GM23338 (cell line): ENCODE measurements at regions not wholly inside any gene's neighbourhood (a gene's known extent, or its start where the extent isn't known, plus 50 kb on each side); places are given as distances from the start of the nearest gene placed in this dataset.

ENCODE experiments used
- ATAC-seq: fragments of 200-7000 bp; cut with Tn5 transposase; 3 replicates; pipeline ENCODE4 v1.9.1; 2020
- DNase-seq: peaks from one replicate; pipeline ENCODE4 v3.0.0-alpha.2; 2015; ENCODE audit warnings: low spot score
- H2AFZ ChIP-seq: fragments of 200-600 bp; sonication (generic); 2 replicates; pipeline ENCODE4 v1.8.0; 2016; ENCODE audit warnings: antibody characterized with exemption, mild to moderate bottlenecking, moderate library complexity
- H3F3A ChIP-seq: fragments of 200-600 bp; sonication (generic); replicated peaks from 2 replicates; pipeline ENCODE4 v1.8.0; 2017; ENCODE audit warnings: antibody characterized with exemption, mixed run types, low read depth
- H3K27ac ChIP-seq: fragments of 200-600 bp; sonication (generic); 2 replicates; pipeline ENCODE4 v1.6.1; 2016; ENCODE audit warnings: low read depth
- H3K27me3 ChIP-seq: fragments of 200-600 bp; sonication (generic); 2 replicates; pipeline ENCODE4 v1.8.0; 2016; ENCODE audit warnings: mild to moderate bottlenecking, mixed run types, moderate library complexity; ENCODE audit not compliant: insufficient read depth
- H3K36me3 ChIP-seq: fragments of 200-600 bp; sonication (generic); 2 replicates; pipeline ENCODE4 v1.8.0; 2016; ENCODE audit warnings: mild to moderate bottlenecking; ENCODE audit not compliant: insufficient read depth
- H3K4me1 ChIP-seq: fragments of 200-600 bp; sonication (generic); 2 replicates; pipeline ENCODE4 v1.8.0; 2016; ENCODE audit warnings: mild to moderate bottlenecking, moderate library complexity; ENCODE audit not compliant: insufficient read depth
- H3K4me2 ChIP-seq: fragments of 200-600 bp; sonication (generic); 2 replicates; pipeline ENCODE4 v1.7.1; 2017; ENCODE audit warnings: mixed run types
- H3K4me3 ChIP-seq: fragments of 200-600 bp; sonication (generic); 2 replicates; pipeline ENCODE4 v1.6.1; 2016; ENCODE audit warnings: mixed run types
- H3K79me2 ChIP-seq: fragments of 200-600 bp; sonication (generic); replicated peaks from 2 replicates; pipeline ENCODE4 v1.8.0; 2017; ENCODE audit warnings: mild to moderate bottlenecking; ENCODE audit not compliant: insufficient read depth
- H3K9me2 ChIP-seq: fragments of 200-600 bp; sonication (generic); 2 replicates; pipeline ENCODE4 v1.8.0; 2017; ENCODE audit not compliant: insufficient read depth
- H4K20me1 ChIP-seq: fragments of 200-600 bp; sonication (generic); replicated peaks from 2 replicates; pipeline ENCODE4 v1.8.0; 2017; ENCODE audit warnings: mild to moderate bottlenecking; ENCODE audit not compliant: insufficient read depth
- H3K27ac Mint-ChIP-seq: 2 replicates; pipeline ENCODE4 v1.8.0; 2020; ENCODE audit warnings: inconsistent platforms, mild to moderate bottlenecking, moderate library complexity, mixed read lengths
- H3K27me3 Mint-ChIP-seq: 3 replicates; pipeline ENCODE4 v1.8.0; 2022; ENCODE audit warnings: low read depth, mild to moderate bottlenecking, moderate library complexity, mixed read lengths, inconsistent platforms; ENCODE audit not compliant: insufficient read depth, poor library complexity
- H3K36me3 Mint-ChIP-seq: 3 replicates; pipeline ENCODE4 v1.8.0; 2021; ENCODE audit warnings: low read depth, mild to moderate bottlenecking, inconsistent platforms, moderate library complexity, mixed read lengths
- H3K4me1 Mint-ChIP-seq: 3 replicates; pipeline ENCODE4 v1.8.0; 2020; ENCODE audit warnings: mild to moderate bottlenecking, inconsistent platforms, mixed read lengths
- H3K4me3 Mint-ChIP-seq: 3 replicates; pipeline ENCODE4 v1.8.0; 2021; ENCODE audit warnings: moderate library complexity, mild to moderate bottlenecking, inconsistent platforms, mixed read lengths
- H3K9me3 Mint-ChIP-seq: 3 replicates; pipeline ENCODE4 v1.8.0; 2020; ENCODE audit warnings: moderate library complexity, mild to moderate bottlenecking, inconsistent platforms, mixed read lengths
- CREB1 ChIP-seq: fragments of 250-450 bp; sonication (Bioruptor Pico); IDR thresholded peaks from 2 replicates; pipeline ENCODE4 v1.5.0; 2020; ENCODE audit warnings: low read depth, mild to moderate bottlenecking, moderate library complexity
- JUNB ChIP-seq: IDR thresholded peaks from one replicate; pipeline ENCODE4 v1.6.1; 2016; ENCODE audit warnings: antibody characterized with exemption; ENCODE audit not compliant: unreplicated experiment
- STAT1 ChIP-seq: IDR thresholded peaks from one replicate; pipeline ENCODE4 v1.6.1; 2016; ENCODE audit warnings: antibody characterized with exemption; ENCODE audit not compliant: unreplicated experiment
- ZNF331 ChIP-seq: fragments of 250-450 bp; sonication (Bioruptor Pico); IDR thresholded peaks from 2 replicates; pipeline ENCODE4 v1.5.0; 2020; ENCODE audit warnings: low read depth, mild to moderate bottlenecking, moderate library complexity
- TF ChIP-seq, protein P1 (sequence below): fragments of 250-450 bp; sonication (Bioruptor Pico); IDR thresholded peaks from 2 replicates; pipeline ENCODE4 v1.5.0; 2020; ENCODE audit warnings: mild to moderate bottlenecking, moderate library complexity
- TF ChIP-seq, protein P2 (sequence below): IDR thresholded peaks from 2 replicates; pipeline ENCODE4 v1.6.1; 2016; ENCODE audit warnings: antibody characterized with exemption
- TF ChIP-seq, protein P3 (sequence below), 2 experiments: fragments of 200-600 bp in 1 of 2; sonication (generic) in 1 of 2; conservative IDR thresholded peaks; 2 replicates each; pipeline versions ENCODE4 v1.5.1 to v1.6.1; 2016 to 2017; ENCODE audit warnings: antibody characterized with exemption in 2 of 2, low read depth in 2 of 2, mild to moderate bottlenecking in 2 of 2, moderate library complexity in 1 of 2

GRCh38 chr3:189071446-189071845 lies 100.3 kb upstream of the TPRG1 start (continued):
- TF ChIP-seq, protein P1, sequence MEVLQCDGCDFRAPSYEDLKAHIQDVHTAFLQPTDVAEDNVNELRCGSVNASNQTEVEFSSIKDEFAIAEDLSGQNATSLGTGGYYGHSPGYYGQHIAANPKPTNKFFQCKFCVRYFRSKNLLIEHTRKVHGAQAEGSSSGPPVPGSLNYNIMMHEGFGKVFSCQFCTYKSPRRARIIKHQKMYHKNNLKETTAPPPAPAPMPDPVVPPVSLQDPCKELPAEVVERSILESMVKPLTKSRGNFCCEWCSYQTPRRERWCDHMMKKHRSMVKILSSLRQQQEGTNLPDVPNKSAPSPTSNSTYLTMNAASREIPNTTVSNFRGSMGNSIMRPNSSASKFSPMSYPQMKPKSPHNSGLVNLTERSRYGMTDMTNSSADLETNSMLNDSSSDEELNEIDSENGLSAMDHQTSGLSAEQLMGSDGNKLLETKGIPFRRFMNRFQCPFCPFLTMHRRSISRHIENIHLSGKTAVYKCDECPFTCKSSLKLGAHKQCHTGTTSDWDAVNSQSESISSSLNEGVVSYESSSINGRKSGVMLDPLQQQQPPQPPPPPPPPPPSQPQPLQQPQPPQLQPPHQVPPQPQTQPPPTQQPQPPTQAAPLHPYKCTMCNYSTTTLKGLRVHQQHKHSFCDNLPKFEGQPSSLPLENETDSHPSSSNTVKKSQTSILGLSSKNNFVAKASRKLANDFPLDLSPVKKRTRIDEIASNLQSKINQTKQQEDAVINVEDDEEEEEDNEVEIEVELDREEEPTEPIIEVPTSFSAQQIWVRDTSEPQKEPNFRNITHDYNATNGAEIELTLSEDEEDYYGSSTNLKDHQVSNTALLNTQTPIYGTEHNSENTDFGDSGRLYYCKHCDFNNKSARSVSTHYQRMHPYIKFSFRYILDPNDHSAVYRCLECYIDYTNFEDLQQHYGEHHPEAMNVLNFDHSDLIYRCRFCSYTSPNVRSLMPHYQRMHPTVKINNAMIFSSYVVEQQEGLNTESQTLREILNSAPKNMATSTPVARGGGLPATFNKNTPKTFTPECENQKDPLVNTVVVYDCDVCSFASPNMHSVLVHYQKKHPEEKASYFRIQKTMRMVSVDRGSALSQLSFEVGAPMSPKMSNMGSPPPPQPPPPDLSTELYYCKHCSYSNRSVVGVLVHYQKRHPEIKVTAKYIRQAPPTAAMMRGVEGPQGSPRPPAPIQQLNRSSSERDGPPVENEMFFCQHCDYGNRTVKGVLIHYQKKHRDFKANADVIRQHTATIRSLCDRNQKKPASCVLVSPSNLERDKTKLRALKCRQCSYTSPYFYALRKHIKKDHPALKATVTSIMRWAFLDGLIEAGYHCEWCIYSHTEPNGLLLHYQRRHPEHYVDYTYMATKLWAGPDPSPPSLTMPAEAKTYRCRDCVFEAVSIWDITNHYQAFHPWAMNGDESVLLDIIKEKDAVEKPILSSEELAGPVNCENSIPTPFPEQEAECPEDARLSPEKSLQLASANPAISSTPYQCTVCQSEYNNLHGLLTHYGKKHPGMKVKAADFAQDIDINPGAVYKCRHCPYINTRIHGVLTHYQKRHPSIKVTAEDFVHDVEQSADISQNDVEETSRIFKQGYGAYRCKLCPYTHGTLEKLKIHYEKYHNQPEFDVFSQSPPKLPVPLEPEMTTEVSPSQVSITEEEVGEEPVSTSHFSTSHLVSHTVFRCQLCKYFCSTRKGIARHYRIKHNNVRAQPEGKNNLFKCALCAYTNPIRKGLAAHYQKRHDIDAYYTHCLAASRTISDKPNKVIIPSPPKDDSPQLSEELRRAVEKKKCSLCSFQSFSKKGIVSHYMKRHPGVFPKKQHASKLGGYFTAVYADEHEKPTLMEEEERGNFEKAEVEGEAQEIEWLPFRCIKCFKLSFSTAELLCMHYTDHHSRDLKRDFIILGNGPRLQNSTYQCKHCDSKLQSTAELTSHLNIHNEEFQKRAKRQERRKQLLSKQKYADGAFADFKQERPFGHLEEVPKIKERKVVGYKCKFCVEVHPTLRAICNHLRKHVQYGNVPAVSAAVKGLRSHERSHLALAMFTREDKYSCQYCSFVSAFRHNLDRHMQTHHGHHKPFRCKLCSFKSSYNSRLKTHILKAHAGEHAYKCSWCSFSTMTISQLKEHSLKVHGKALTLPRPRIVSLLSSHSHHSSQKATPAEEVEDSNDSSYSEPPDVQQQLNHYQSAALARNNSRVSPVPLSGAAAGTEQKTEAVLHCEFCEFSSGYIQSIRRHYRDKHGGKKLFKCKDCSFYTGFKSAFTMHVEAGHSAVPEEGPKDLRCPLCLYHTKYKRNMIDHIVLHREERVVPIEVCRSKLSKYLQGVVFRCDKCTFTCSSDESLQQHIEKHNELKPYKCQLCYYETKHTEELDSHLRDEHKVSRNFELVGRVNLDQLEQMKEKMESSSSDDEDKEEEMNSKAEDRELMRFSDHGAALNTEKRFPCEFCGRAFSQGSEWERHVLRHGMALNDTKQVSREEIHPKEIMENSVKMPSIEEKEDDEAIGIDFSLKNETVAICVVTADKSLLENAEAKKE (CRISPR knock-in tag), result no peak

- Histone ChIP-seq H3K4me3 (no peak overlapping the region), H3K4me1 (no peaks in the 10 kb centered on the region), H3K79me2 (no peaks in the 10 kb centered on the region), H4K20me1 (no peaks in the 10 kb centered on the region), H3K27ac (no peak overlapping the region), H2AFZ (no peak overlapping the region), H3K27me3 (no peaks in the 10 kb centered on the region), H3K36me3 (no peaks in the 10 kb centered on the region), H3K4me2 (no peak overlapping the region), H3F3A (no peaks in the 10 kb centered on the region), H3K9me2 (no peaks in the 10 kb centered on the region)
- no peak for DNase-seq
- Mint-ChIP-seq H3K27ac (no peak overlapping the region), H3K4me1 (no peaks in the 10 kb centered on the region), H3K4me3 (no peak overlapping the region), H3K27me3 (no peaks in the 10 kb centered on the region), H3K9me3 (no peaks in the 10 kb centered on the region), H3K36me3 (no peaks in the 10 kb centered on the region)
- ATAC-seq, result no peak
- TF ChIP-seq, protein P2, sequence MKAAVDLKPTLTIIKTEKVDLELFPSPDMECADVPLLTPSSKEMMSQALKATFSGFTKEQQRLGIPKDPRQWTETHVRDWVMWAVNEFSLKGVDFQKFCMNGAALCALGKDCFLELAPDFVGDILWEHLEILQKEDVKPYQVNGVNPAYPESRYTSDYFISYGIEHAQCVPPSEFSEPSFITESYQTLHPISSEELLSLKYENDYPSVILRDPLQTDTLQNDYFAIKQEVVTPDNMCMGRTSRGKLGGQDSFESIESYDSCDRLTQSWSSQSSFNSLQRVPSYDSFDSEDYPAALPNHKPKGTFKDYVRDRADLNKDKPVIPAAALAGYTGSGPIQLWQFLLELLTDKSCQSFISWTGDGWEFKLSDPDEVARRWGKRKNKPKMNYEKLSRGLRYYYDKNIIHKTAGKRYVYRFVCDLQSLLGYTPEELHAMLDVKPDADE, result no peak
- TF ChIP-seq, protein P1 (CRISPR knock-in tag), result no peak
- TF ChIP-seq CREB1 (CRISPR knock-in tag) (no peak), JUNB (no peak), ZNF331 (no peak), STAT1 (no peak)
- TF ChIP-seq, protein P3, sequence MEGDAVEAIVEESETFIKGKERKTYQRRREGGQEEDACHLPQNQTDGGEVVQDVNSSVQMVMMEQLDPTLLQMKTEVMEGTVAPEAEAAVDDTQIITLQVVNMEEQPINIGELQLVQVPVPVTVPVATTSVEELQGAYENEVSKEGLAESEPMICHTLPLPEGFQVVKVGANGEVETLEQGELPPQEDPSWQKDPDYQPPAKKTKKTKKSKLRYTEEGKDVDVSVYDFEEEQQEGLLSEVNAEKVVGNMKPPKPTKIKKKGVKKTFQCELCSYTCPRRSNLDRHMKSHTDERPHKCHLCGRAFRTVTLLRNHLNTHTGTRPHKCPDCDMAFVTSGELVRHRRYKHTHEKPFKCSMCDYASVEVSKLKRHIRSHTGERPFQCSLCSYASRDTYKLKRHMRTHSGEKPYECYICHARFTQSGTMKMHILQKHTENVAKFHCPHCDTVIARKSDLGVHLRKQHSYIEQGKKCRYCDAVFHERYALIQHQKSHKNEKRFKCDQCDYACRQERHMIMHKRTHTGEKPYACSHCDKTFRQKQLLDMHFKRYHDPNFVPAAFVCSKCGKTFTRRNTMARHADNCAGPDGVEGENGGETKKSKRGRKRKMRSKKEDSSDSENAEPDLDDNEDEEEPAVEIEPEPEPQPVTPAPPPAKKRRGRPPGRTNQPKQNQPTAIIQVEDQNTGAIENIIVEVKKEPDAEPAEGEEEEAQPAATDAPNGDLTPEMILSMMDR (conservative IDR thresholded peaks at IDR 0.05; ENCODE audit: low read depth in 2 of 2), result no peak
Measured at GRCh38 chr3:189076449-189076848, 95.3 kb upstream of the TPRG1 start.
